Tibial artery (tissue), 4 donors: ENCODE measurements at regions not wholly inside any gene's neighbourhood (a gene's known extent, or its start where the extent isn't known, plus 50 kb on each side); places are given as distances from the start of the nearest gene placed in this dataset.

Source experiments
- DNase-seq, 2 donors: peaks; one replicate each; pipeline ENCODE4 v3.0.0-alpha.2; 2019
- H3K27ac ChIP-seq, 2 donors: fragments of 200-600 bp; sonication (generic) in 1 of 2; 1 replicate in 1 of 2; 2 replicates in 1 of 2; pipeline ENCODE4 v1.5.1; 2018 to 2019; ENCODE audit warnings: mild to moderate bottlenecking in 1 of 2
- H3K27me3 ChIP-seq, 2 donors: fragments of 200-600 bp; sonication (generic) in 1 of 2; one replicate each; pipeline versions ENCODE4 v1.5.1 to v1.6.0; 2016 to 2019
- H3K36me3 ChIP-seq, 3 donors: fragments of 200-600 bp; sonication (generic) in 2 of 3; one replicate each; pipeline ENCODE4 v1.5.1; 2016 to 2019; ENCODE audit warnings: mild to moderate bottlenecking in 2 of 3
- H3K4me1 ChIP-seq, 4 donors: fragments of 200-600 bp; sonication (generic) in 2 of 4; 1 replicate in 3 of 4; 2 replicates in 1 of 4; pipeline ENCODE4 v1.5.1; 2016 to 2019
- H3K4me3 ChIP-seq, 2 donors: fragments of 200-600 bp; sonication (generic) in 1 of 2; 1 replicate in 1 of 2; 2 replicates in 1 of 2; pipeline ENCODE4 v1.5.1; 2018 to 2019; ENCODE audit warnings: mild to moderate bottlenecking in 2 of 2
- H3K9me3 ChIP-seq, 3 donors: fragments of 200-600 bp; sonication (generic) in 1 of 3; one replicate each; pipeline ENCODE4 v1.5.1; 2016 to 2019
- CTCF ChIP-seq, 2 experiments: fragments of 200-600 bp in 1 of 2; fragments of 450-650 bp in 1 of 2; IDR thresholded peaks; one replicate each; pipeline ENCODE4 v1.5.1; 2017 to 2019; ENCODE audit warnings: antibody characterized with exemption in 2 of 2, mild to moderate bottlenecking in 1 of 2, moderate library complexity in 1 of 2
- intact Hi-C: fragments of 100-400 bp; cut with DNase I; formaldehyde crosslinking; loops from one replicate; pipeline ENCODE4 v1.15.0; 2023; ENCODE audit warnings: low total_unique reads

DNA sequence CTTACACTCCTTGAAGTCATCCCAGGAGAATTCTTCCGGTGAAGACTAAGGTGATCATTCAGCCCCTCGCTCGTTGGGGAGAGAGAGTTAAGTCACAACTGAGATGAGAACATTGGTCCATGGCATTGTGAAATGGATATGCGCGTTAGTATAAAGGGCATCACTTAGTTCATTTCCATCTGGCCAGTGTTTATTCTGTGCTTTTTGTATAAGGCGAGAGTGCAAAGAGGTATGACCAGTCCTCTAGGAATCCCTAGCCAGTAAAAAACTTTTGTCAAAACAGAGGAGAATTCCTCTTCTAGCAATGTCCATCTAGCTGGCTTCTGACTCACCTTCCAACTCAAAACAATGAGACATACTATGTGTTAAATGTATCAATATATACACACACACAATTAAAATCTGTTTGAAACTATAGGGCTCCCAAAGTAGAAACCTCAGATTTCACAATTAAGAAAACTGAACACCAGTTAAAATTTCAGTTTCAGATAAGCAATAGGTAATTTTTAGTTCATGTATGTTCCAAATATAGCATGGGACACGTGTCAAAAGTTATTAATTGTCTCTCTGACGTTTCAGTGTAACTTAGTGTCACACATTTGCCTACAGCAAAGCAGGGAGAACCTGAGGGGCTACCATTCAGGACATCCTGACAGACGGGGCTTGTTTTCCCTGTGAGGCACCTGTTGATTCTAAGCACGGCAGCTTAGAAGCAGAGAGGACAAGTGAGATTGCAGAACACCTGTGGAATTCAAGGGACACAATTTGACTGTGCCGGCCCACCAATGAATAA is 158.9 kb downstream of the KLF6 start:
- peaks cover 0 to 37% (median 10%) of the 10 kb centered on the region in 4 donors for H3K4me1 ChIP-seq
- no peaks in the 10 kb centered on the region for H3K9me3 ChIP-seq
- H3K36me3 ChIP-seq: no peaks in the 10 kb centered on the region
- intact Hi-C loops: no loop called here
- H3K27me3 ChIP-seq: no peaks in the 10 kb centered on the region
- peak overlapping the region in 1 of 2 donors; percentile 69 for H3K27ac ChIP-seq
- DNase-seq: no peak
- TF ChIP-seq CTCF (IDR thresholded peaks at IDR 0.05): no peak
- no peak overlapping the region for H3K4me3 ChIP-seq

DNA sequence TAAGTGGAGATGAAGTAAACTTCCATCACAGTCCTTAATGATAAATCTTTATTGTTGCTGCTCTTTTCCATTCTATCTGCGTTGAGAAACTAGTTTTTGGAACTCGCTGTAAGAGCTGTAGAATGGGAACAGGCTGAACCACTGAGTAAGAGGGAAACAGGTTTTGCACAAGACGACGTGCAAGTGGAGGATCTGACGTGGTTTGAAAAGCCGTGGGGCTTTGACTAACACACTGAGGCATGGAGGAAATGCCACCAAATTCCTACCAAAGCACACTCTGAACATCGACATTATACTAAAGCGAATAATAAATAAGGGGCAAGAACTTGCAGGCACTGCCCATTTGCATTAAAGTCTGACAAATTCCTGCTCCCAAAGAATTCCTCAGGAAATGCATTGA is 160.6 kb downstream of the KLF6 start:
- peak overlapping the region; percentile 69 to 73 for H3K27ac ChIP-seq
- DNase-seq: peak in 1 of 2 donors; percentile 77
- intact Hi-C loops: no loop called here

GRCh38 chr10:3623746-3624145 is 161.3 kb downstream of the KLF6 start:
- H3K36me3 ChIP-seq: no peaks in the 10 kb centered on the region
- peak overlapping the region; percentile 13 to 23 for H3K4me3 ChIP-seq
- peaks cover 0 to 37% (median 10%) of the 10 kb centered on the region in 4 donors for H3K4me1 ChIP-seq
- H3K27me3 ChIP-seq: no peaks in the 10 kb centered on the region
- peak overlapping the region; percentile 69 to 73 for H3K27ac ChIP-seq
- TF ChIP-seq CTCF (IDR thresholded peaks at IDR 0.05): no peak
- H3K9me3 ChIP-seq: no peaks in the 10 kb centered on the region
- intact Hi-C loops: no loop called here
- DNase-seq: no peak

More for the DNA sequence above, 160.6 kb downstream of the KLF6 start:
- Histone ChIP-seq H3K4me1 (peaks cover 0 to 37% (median 10%) of the 10 kb centered on the region in 4 donors), H3K36me3 (no peaks in the 10 kb centered on the region), H3K27me3 (no peaks in the 10 kb centered on the region), H3K9me3 (no peaks in the 10 kb centered on the region), H3K4me3 (peak overlapping the region in 1 of 2 donors; percentile 23)
- TF ChIP-seq CTCF (IDR thresholded peaks at IDR 0.05): no peak

DNA sequence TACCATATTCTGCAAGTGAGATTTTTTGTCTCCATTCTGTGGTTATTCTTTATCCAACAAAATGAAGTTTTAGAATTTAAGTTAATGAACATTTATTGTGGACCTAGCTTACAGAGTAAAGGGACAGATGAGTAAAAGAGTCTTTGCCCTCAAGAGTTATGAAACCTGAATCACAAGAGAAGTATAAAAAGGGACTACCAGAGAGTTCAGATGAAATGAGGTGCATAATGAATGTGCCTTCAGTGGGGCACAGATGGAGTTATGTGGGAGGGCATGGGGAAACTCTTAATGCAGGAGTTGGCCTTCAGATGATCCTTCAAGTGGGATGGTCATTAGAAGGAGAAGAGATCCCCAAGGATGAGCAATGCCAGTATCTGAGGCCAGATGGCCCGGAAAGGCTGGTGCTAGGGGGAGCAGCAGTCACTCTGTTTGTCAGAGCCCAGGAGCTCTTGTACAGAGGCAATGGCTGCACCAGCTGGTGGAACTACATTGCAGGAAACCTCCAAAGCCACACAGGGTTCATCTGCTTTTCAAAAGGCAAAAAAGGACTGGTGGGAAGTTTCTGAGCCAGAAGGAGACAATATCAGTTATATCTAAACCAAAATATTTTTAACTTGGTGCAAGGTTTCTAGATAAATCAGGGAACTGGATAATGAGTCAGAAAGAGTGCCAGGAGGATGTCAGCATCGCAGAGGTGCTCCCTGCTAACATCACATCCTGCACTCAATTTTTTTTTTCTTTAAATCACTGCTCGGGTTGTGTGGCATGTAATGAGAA is 162.0 kb downstream of the KLF6 start:
- no peak for DNase-seq
- Histone ChIP-seq H3K36me3 (no peaks in the 10 kb centered on the region), H3K27me3 (no peaks in the 10 kb centered on the region), H3K4me3 (no peak overlapping the region), H3K4me1 (peaks cover 0 to 37% (median 10%) of the 10 kb centered on the region in 4 donors), H3K9me3 (no peaks in the 10 kb centered on the region), H3K27ac (peak overlapping the region; percentile 69 to 73)
- TF ChIP-seq CTCF (IDR thresholded peaks at IDR 0.05): no peak
- intact Hi-C loops: no loop called here

- TF ChIP-seq CTCF (IDR thresholded peaks at IDR 0.05): no peak
- Histone ChIP-seq H3K36me3 (no peaks in the 10 kb centered on the region), H3K27me3 (no peaks in the 10 kb centered on the region), H3K27ac (peak overlapping the region; percentile 69 to 73), H3K4me1 (peaks cover 0 to 37% (median 10%) of the 10 kb centered on the region in 4 donors), H3K9me3 (no peaks in the 10 kb centered on the region), H3K4me3 (no peak overlapping the region)
- DNase-seq: no peak
- intact Hi-C loops: no loop called here
Measured at GRCh38 chr10:3622427-3622826, 162.6 kb downstream of the KLF6 start.
